K562 (cell line): ENCODE measurements at regions not wholly inside any gene's neighbourhood (a gene's known extent, or its start where the extent isn't known, plus 50 kb on each side); places are given as distances from the start of the nearest gene placed in this dataset.

ENCODE experiments used
- ATAC-seq: fragments of 200-7000 bp; cut with Tn5 transposase; 3 replicates; pipeline ENCODE4 v1.9.1; 2020; ENCODE audit warnings: moderate library complexity
- BruUV-seq: library from RNA; stranded (reverse); fragments of 400-500 nt; replicated peaks from 2 replicates; lab custom pipeline; 2021; lab: Mats Ljungman, UMichigan
- CTCF ChIA-PET: fragments of 300-600 bp; formaldehyde crosslinking; extraction: SDS; loops from one replicate; lab custom pipeline; 2021; ENCODE audit warnings: low intra/inter-chr PET ratio; lab: Yijun Ruan, JAX
- POLR2A ChIA-PET: fragments of 300-600, 350-650 bp; sonication (Branson Sonifier 250); formaldehyde crosslinking; extraction: SDS; loops from one replicate; lab custom pipeline; 2021; ENCODE audit warnings: antibody characterized with exemption, inconsistent platforms; lab: Yijun Ruan, JAX
- DNase-seq, 4 experiments: peaks; one replicate each; pipeline versions ENCODE4 v3.0.0 to v3.0.0-alpha.2; 2011 to 2018; ENCODE audit warnings: low spot score in 3 of 4, mixed read lengths in 3 of 4; ENCODE audit errors: extremely low read depth in 1 of 4
- FAIRE-seq: peaks from 2 replicates; lab custom pipeline; 2011; peaks lifted over from hg19 to GRCh38; lab: Jason Lieb, UNC
- H2AFZ ChIP-seq: 2 replicates; pipeline ENCODE4 v1.6.0; 2011; ENCODE audit warnings: low read depth, low read length, control low read depth, inconsistent platforms
- H3K27ac ChIP-seq: fragments of 200-600 bp; 3 replicates; pipeline ENCODE4 v1.8.0; 2011; ENCODE audit warnings: low read depth, mild to moderate bottlenecking, control low read depth, inconsistent platforms, low read length, moderate library complexity, mixed read lengths; ENCODE audit errors: extremely low read depth
- H3K27me3 ChIP-seq, 2 experiments: fragments of 300-600 bp in 1 of 2; 2 replicates in 1 of 2; 3 replicates in 1 of 2; pipeline versions ENCODE4 v1.6.0 to v1.8.0; 2011; ENCODE audit warnings: inconsistent platforms in 2 of 2, low read length in 2 of 2, mild to moderate bottlenecking in 1 of 2, mixed read lengths in 1 of 2, moderate library complexity in 1 of 2; ENCODE audit not compliant: control insufficient read depth in 2 of 2, insufficient read depth in 2 of 2
- H3K36me3 ChIP-seq: fragments of 300-600 bp; 3 replicates; pipeline ENCODE4 v1.8.0; 2011; ENCODE audit warnings: mild to moderate bottlenecking, low read length, inconsistent platforms; ENCODE audit not compliant: control insufficient read depth, insufficient read depth
- H3K4me1 ChIP-seq, 2 experiments: fragments of 200-600 bp in 1 of 2; replicated peaks in 1 of 2; 2 replicates in 1 of 2; 3 replicates in 1 of 2; pipeline versions ENCODE4 v1.5.1 to v1.8.0; 2011; ENCODE audit warnings: inconsistent platforms in 2 of 2, low read length in 2 of 2, mild to moderate bottlenecking in 1 of 2, mixed read lengths in 1 of 2, moderate library complexity in 1 of 2; ENCODE audit not compliant: control insufficient read depth in 2 of 2, insufficient read depth in 2 of 2
- H3K4me2 ChIP-seq: 2 replicates; pipeline ENCODE4 v1.6.1; 2011; ENCODE audit warnings: low read length, control low read depth, inconsistent platforms, mixed read lengths; ENCODE audit not compliant: insufficient read depth
- H3K4me3 ChIP-seq: fragments of 200-600 bp; sonication (generic), shearing (Covaris generic); 2 replicates; pipeline ENCODE4 v1.5.1; 2016; ENCODE audit warnings: control low read depth, inconsistent platforms
- H3K79me2 ChIP-seq: fragments of 200-600 bp; 3 replicates; pipeline ENCODE4 v1.8.0; 2011; ENCODE audit warnings: low read length, inconsistent platforms; ENCODE audit not compliant: control insufficient read depth, insufficient read depth
- H3K9ac ChIP-seq, 2 experiments: 2 replicates each; pipeline versions ENCODE4 v1.6.0 to v1.6.1; 2011; ENCODE audit warnings: low read depth in 2 of 2, low read length in 2 of 2, control low read depth in 1 of 2, inconsistent platforms in 1 of 2, mild to moderate bottlenecking in 1 of 2, mixed read lengths in 1 of 2; ENCODE audit not compliant: insufficient read depth in 1 of 2
- H3K9me1 ChIP-seq: one replicate; pipeline ENCODE4 v1.6.0; 2011; ENCODE audit warnings: inconsistent platforms, mild to moderate bottlenecking, low read length, moderate library complexity; ENCODE audit not compliant: control insufficient read depth, insufficient read depth
- H3K9me3 ChIP-seq: replicated peaks from 2 replicates; pipeline ENCODE4 v1.5.1; 2011; ENCODE audit warnings: low read depth, low read length, inconsistent platforms; ENCODE audit not compliant: control insufficient read depth, insufficient read depth
- H4K20me1 ChIP-seq: replicated peaks from 2 replicates; pipeline ENCODE4 v1.6.1; 2011; ENCODE audit warnings: low read length, inconsistent platforms, mixed read lengths; ENCODE audit not compliant: control insufficient read depth, insufficient read depth
- CAMTA2 ChIP-seq: fragments of 250-450 bp; sonication (Bioruptor Pico); conservative IDR thresholded peaks from 2 replicates; pipeline ENCODE4 v1.5.1; 2022
- ETS2 ChIP-seq: IDR thresholded peaks from 2 replicates; pipeline ENCODE4 v1.6.1; 2016; ENCODE audit warnings: borderline replicate concordance, missing genetic modification characterization, mild to moderate bottlenecking, moderate library complexity, missing compliant biosample characterization; ENCODE audit not compliant: poor library complexity, severe bottlenecking
- IRF2 ChIP-seq: sonication (generic); formaldehyde crosslinking; IDR thresholded peaks from 2 replicates; pipeline ENCODE4 v1.8.1; 2022; ENCODE audit warnings: mild to moderate bottlenecking, missing genetic modification reagents
- JUNB ChIP-seq: fragments of 450-650 bp; formaldehyde crosslinking; conservative IDR thresholded peaks from 2 replicates; pipeline ENCODE4 v1.4.0; 2020; ENCODE audit warnings: mild to moderate bottlenecking
- PYGO2 ChIP-seq: fragments of 450-650 bp; IDR thresholded peaks from 2 replicates; pipeline ENCODE4 v1.6.1; 2016; ENCODE audit warnings: mild to moderate bottlenecking, missing genetic modification characterization, moderate library complexity, missing compliant biosample characterization
- RAD21 ChIP-seq, 2 experiments: fragments of 250-450 bp in 1 of 2; fragments of 450-650 bp in 1 of 2; sonication (Bioruptor Pico) in 1 of 2; formaldehyde crosslinking in 1 of 2; IDR thresholded peaks in 1 of 2; conservative IDR thresholded peaks in 1 of 2; 2 replicates each; pipeline versions ENCODE4 v1.4.0 to v1.8.0; 2020 to 2022; ENCODE audit warnings: mild to moderate bottlenecking in 2 of 2, moderate library complexity in 1 of 2
- REST ChIP-seq, 2 experiments: fragments of 450-650 bp; formaldehyde crosslinking in 1 of 2; IDR thresholded peaks; 2 replicates each; pipeline versions ENCODE4 v1.4.0 to v1.6.1; 2014 to 2020; ENCODE audit warnings: mild to moderate bottlenecking in 2 of 2, borderline replicate concordance in 1 of 2, low read depth in 1 of 2
- RUNX1 ChIP-seq: sonication (generic); IDR thresholded peaks from 2 replicates; pipeline ENCODE4 v1.6.1; 2016; ENCODE audit warnings: antibody characterized with exemption, low read depth
- U2AF2 ChIP-seq: fragments of 200-400 bp; formaldehyde crosslinking; optimal IDR thresholded peaks from 2 replicates; pipeline ENCODE3; 2017; ENCODE audit warnings: low read depth, mild to moderate bottlenecking, low read length
- ZNF282 ChIP-seq: sonication (generic); formaldehyde crosslinking; IDR thresholded peaks from 2 replicates; pipeline ENCODE4 v1.8.1; 2023; ENCODE audit warnings: missing genetic modification reagents
- WGBS: fragments of 100-300 bp; shearing (Covaris generic); methylation state at CpG from one replicate; pipeline ENCODE4 v1.1.6; 2016; ENCODE audit warnings: low coverage, mixed read lengths; ENCODE audit not compliant: insufficient coverage; ENCODE audit errors: missing lambda C conversion rate; 5-methylcytosine and 5-hydroxymethylcytosine counted together
- in situ Hi-C: fragments of 300-500 bp; cut with MboI; formaldehyde crosslinking; loops from 4 replicates; pipeline ENCODE4 v1.15.0; 2018; ENCODE audit warnings: inconsistent platforms, mixed read lengths
- intact Hi-C: fragments of 100-400 bp; cut with micrococcal nuclease; formaldehyde crosslinking; loops from 2 replicates; pipeline ENCODE4 v1.14.2; 2022
- TF ChIP-seq, protein P1 (sequence below), 3 experiments: IDR thresholded peaks in 2 of 3; conservative IDR thresholded peaks in 1 of 3; 2 replicates each; pipeline ENCODE4 v1.5.1; 2011 to 2012; ENCODE audit warnings: low read length in 3 of 3, mild to moderate bottlenecking in 3 of 3, control low read depth in 2 of 3, improper control_type of control experiment in 1 of 3, inconsistent platforms in 1 of 3, low read depth in 1 of 3, mixed read lengths in 1 of 3, moderate library complexity in 1 of 3; ENCODE audit not compliant: insufficient read depth in 2 of 3

- no peak overlapping the region for H3K9ac ChIP-seq
- TF ChIP-seq ETS2 (tag) (peak; percentile 40), CAMTA2 (CRISPR knock-in tag) (no peak), U2AF2 (no peak), REST (IDR thresholded peaks at IDR 0.05; ENCODE audit: borderline replicate concordance) (peak; percentile 41; the same call in 1 of the 2 replicates), REST (CRISPR knock-in tag; IDR thresholded peaks at IDR 0.05; ENCODE audit: low read depth) (no peak), PYGO2 (tag) (no peak), RAD21 (CRISPR knock-in tag; conservative IDR thresholded peaks at IDR 0.05 in 1 of 2, IDR thresholded peaks at IDR 0.05 in 1 of 2) (peak; percentile 60 to 63), RUNX1 (no peak), ZNF282 (CRISPR knock-in tag) (no peak), IRF2 (no peak), JUNB (CRISPR knock-in tag) (no peak)
- TF ChIP-seq, protein P1, sequence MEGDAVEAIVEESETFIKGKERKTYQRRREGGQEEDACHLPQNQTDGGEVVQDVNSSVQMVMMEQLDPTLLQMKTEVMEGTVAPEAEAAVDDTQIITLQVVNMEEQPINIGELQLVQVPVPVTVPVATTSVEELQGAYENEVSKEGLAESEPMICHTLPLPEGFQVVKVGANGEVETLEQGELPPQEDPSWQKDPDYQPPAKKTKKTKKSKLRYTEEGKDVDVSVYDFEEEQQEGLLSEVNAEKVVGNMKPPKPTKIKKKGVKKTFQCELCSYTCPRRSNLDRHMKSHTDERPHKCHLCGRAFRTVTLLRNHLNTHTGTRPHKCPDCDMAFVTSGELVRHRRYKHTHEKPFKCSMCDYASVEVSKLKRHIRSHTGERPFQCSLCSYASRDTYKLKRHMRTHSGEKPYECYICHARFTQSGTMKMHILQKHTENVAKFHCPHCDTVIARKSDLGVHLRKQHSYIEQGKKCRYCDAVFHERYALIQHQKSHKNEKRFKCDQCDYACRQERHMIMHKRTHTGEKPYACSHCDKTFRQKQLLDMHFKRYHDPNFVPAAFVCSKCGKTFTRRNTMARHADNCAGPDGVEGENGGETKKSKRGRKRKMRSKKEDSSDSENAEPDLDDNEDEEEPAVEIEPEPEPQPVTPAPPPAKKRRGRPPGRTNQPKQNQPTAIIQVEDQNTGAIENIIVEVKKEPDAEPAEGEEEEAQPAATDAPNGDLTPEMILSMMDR (IDR thresholded peaks at IDR 0.05 in 2 of 3, conservative IDR thresholded peaks at IDR 0.05 in 1 of 3; ENCODE audit: insufficient read depth in 2 of 3, low read depth in 1 of 3, low read length in 3 of 3) = peak; percentile 44 to 53 (median 45); a peak in 5 of 6 replicates
- TF ChIP-seq, all 486 proteins: peak for 4
- Histone ChIP-seq H3K9me1 (no peaks in the 10 kb centered on the region), H3K9me3 (no peaks in the 10 kb centered on the region), H3K27me3 (peaks cover 9 to 49% of the 10 kb centered on the region in 2 experiments; a peak in 4 of 5 replicates), H3K4me3 (no peak overlapping the region), H3K27ac (no peak overlapping the region), H4K20me1 (no peaks in the 10 kb centered on the region), H3K36me3 (no peaks in the 10 kb centered on the region), H2AFZ (0 out of 2 replicates have a peak overlapping the region, but pooled peaks have one; percentile 16), H3K4me1 (peaks cover 0 to 4% of the 10 kb centered on the region in 2 experiments; a peak in 2 of 5 replicates), H3K4me2 (no peak overlapping the region; the same call in 1 of the 2 replicates), H3K79me2 (no peaks in the 10 kb centered on the region)
- POLR2A ChIA-PET = interaction anchor here (1.2 to 2.2 kb wide), 4 partner anchors 9 to 15 kb away, joined by 3 to 10 read pairs (median 4); no protein-coding TSS in a partner anchor
- FAIRE-seq (no peak), ATAC-seq (peak; percentile 85), DNase-seq (peak in 2 of 4 experiments; percentile 28 to 38)
- in situ Hi-C loops (no loop called here), intact Hi-C loops (loop anchor here (5.0 kb wide), 1 partner anchor 45 kb away; no protein-coding TSS in a partner anchor)
- 14% methylated on average over 29 of the region's 31 CpGs for WGBS
- no TSS peak for BruUV-seq
- CTCF ChIA-PET = interaction anchor here (0.6 to 2.6 kb wide), 2 partner anchors 43 to 45 kb away, joined by 4 to 11 read pairs; no protein-coding TSS in a partner anchor
These were observed 91.6 kb upstream of the RIPOR2 start for GRCh38 chr6:25027221-25027916.
